Adrenal gland (tissue), 9 donors: ENCODE measurements at regions not wholly inside any gene's neighbourhood (a gene's known extent, or its start where the extent isn't known, plus 50 kb on each side); places are given as distances from the start of the nearest gene placed in this dataset.

Experiments
- DNase-seq, 7 donors: peaks; one replicate each; pipeline ENCODE4 v3.0.0-alpha.2; 2019 to 2020
- H3K27ac ChIP-seq, 5 donors: fragments of 200-600 bp; sonication (generic) in 4 of 5; 1 replicate in 3 of 5; 2 replicates in 2 of 5; pipeline versions ENCODE4 v1.5.1 to v1.8.0; 2016 to 2020; ENCODE audit warnings: mild to moderate bottlenecking in 1 of 5
- H3K27me3 ChIP-seq: fragments of 200-600 bp; 2 replicates; pipeline ENCODE4 v1.8.0; 2021
- H3K36me3 ChIP-seq, 2 donors: fragments of 200-600 bp; replicated peaks in 1 of 2; 1 replicate in 1 of 2; 2 replicates in 1 of 2; pipeline versions ENCODE4 v1.5.1 to v1.8.0; 2018 to 2022
- H3K4me1 ChIP-seq, 2 donors: fragments of 200-600 bp; replicated peaks in 1 of 2; 1 replicate in 1 of 2; 2 replicates in 1 of 2; pipeline versions ENCODE4 v1.5.1 to v1.8.0; 2018 to 2021
- H3K4me3 ChIP-seq, 4 donors: fragments of 200-600 bp; sonication (generic) in 3 of 4; one replicate each; pipeline ENCODE4 v1.5.1; 2016 to 2018
- H3K9me3 ChIP-seq, 3 donors: fragments of 200-600 bp; sonication (generic) in 1 of 3; replicated peaks in 1 of 3; 1 replicate in 2 of 3; 2 replicates in 1 of 3; pipeline versions ENCODE4 v1.5.1 to v1.8.0; 2016 to 2021
- POLR2A ChIP-seq, 2 donors: fragments of 450-650 bp; IDR thresholded peaks; one replicate each; pipeline ENCODE4 v1.6.1; 2017; ENCODE audit warnings: antibody characterized with exemption in 2 of 2, mild to moderate bottlenecking in 2 of 2, moderate library complexity in 1 of 2
- WGBS, 4 donors: extraction: QIAGEN DNeasy Blood & Tissue Kit in 2 of 4; methylation state at CpG; one replicate each; pipeline versions ENCODE4 v1.1.5 to v1.1.7; 2013 to 2017; 5-methylcytosine and 5-hydroxymethylcytosine counted together
- intact Hi-C, 2 donors: fragments of 100-400 bp; cut with DNase I; formaldehyde crosslinking; loops; one replicate each; pipeline versions ENCODE4 v1.14.1 to v1.15.0; 2022 to 2023
- TF ChIP-seq, protein P1 (sequence below), 6 experiments: fragments of 450-650 bp in 4 of 6; fragments of 200-600 bp in 2 of 6; sonication (generic) in 1 of 6; IDR thresholded peaks; 1 replicate in 5 of 6; 2 replicates in 1 of 6; pipeline versions ENCODE4 v1.5.1 to v1.8.0; 2016 to 2021; ENCODE audit warnings: antibody characterized with exemption in 6 of 6, mild to moderate bottlenecking in 2 of 6, moderate library complexity in 1 of 6
- donor health status: healthy with polysubstance abuse.
- donor health status: Bipolar disorder and iron deficiency.
- donor health status: DM: yes; HTN: yes; CAD: no.
- donor health status: DM: no; HTN: no; CAD: no.
- donor health status: DM: no; HTN: no; CAD: no.

DNA sequence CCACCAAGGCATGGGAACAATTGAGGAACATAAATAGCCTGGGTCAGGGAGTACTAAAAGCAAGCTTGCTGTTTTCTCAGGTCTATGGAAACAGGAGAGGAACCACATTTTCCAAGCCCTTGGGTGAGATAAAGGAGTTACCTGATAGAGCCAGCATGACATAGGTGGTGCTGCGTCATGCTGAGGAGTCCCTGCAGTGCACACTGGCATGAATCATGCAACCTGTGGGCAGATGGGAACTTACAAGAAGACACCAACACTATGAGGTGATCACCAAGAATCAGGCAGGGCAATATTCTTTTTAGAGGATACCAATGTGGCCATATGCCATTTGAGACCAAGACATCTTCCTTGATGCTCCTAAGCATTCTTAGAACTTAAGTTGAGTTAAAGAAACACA lies 531.8 kb downstream of the ZEB2 start:
- TF ChIP-seq POLR2A (IDR thresholded peaks at IDR 0.05), result no peak
- TF ChIP-seq, protein P1, sequence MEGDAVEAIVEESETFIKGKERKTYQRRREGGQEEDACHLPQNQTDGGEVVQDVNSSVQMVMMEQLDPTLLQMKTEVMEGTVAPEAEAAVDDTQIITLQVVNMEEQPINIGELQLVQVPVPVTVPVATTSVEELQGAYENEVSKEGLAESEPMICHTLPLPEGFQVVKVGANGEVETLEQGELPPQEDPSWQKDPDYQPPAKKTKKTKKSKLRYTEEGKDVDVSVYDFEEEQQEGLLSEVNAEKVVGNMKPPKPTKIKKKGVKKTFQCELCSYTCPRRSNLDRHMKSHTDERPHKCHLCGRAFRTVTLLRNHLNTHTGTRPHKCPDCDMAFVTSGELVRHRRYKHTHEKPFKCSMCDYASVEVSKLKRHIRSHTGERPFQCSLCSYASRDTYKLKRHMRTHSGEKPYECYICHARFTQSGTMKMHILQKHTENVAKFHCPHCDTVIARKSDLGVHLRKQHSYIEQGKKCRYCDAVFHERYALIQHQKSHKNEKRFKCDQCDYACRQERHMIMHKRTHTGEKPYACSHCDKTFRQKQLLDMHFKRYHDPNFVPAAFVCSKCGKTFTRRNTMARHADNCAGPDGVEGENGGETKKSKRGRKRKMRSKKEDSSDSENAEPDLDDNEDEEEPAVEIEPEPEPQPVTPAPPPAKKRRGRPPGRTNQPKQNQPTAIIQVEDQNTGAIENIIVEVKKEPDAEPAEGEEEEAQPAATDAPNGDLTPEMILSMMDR (IDR thresholded peaks at IDR 0.05), result no peak
- intact Hi-C loops, result no loop called here
- WGBS, 4 donors, result 76 to 100% (median 98%) methylated on average over 1 of the region's 1 CpG

DNA sequence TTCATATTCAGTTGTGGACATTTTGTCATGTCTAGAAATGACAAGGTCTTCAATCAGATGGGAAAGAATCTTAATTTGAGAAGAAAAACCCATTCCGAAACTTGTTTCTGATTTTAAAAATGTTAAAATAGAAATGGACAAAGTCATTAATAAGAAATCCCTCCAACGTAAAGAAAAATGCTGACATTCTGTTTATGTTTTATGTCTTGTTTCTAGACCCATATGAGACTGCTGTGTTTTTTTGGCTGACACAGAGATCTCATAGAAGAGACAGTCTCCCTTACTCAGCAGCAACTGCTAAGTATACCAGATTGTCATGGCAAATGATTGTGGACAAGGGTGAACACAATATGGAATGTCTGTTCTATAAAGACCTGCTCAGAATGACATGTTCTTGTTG lies 538.5 kb downstream of the ZEB2 start:
- WGBS, 4 donors, result 93 to 98% (median 95%) methylated on average over 2 of the region's 2 CpGs
- intact Hi-C loops, result no loop called here
- TF ChIP-seq POLR2A (IDR thresholded peaks at IDR 0.05), result no peak
- TF ChIP-seq, protein P1 (IDR thresholded peaks at IDR 0.05), result no peak
- Histone ChIP-seq H3K36me3 (no peaks in the 10 kb centered on the region), H3K4me1 (no peaks in the 10 kb centered on the region), H3K4me3 (no peak overlapping the region), H3K9me3 (no peaks in the 10 kb centered on the region), H3K27me3 (no peaks in the 10 kb centered on the region), H3K27ac (no peak overlapping the region)
- no peak for DNase-seq

More for the DNA sequence above, 531.8 kb downstream of the ZEB2 start:
- Histone ChIP-seq H3K36me3 (no peaks in the 10 kb centered on the region), H3K27me3 (no peaks in the 10 kb centered on the region), H3K9me3 (no peaks in the 10 kb centered on the region), H3K4me1 (no peaks in the 10 kb centered on the region), H3K4me3 (no peak overlapping the region), H3K27ac (no peak overlapping the region)
- DNase-seq, result no peak

DNA sequence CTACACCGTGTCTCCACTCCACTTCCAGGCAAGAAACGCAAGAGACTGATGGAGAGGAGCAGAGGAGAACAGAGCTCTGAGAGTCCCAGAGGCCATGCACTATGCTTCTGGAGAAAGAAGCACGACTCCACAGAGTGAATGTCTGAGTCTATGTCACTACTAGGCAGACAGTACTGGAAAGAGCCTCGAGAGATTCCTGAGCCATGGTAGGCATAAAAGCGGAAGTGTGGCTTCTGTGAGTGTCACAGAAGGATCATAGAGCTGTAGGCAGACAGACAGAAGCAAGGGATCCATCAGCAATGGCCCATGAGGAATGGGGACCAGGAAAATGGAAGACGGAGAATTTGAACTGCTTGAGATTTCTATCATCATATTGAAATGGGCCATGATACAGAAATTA lies 542.6 kb downstream of the ZEB2 start:
- Histone ChIP-seq H3K36me3 (no peaks in the 10 kb centered on the region), H3K27ac (no peak overlapping the region), H3K4me3 (no peak overlapping the region), H3K9me3 (no peaks in the 10 kb centered on the region), H3K27me3 (no peaks in the 10 kb centered on the region), H3K4me1 (no peaks in the 10 kb centered on the region)
- intact Hi-C loops, result no loop called here
- 94 to 98% (median 95%) methylated on average over 6 of the region's 6 CpGs for WGBS, 4 donors
- TF ChIP-seq, protein P1 (IDR thresholded peaks at IDR 0.05), result no peak
- TF ChIP-seq POLR2A (IDR thresholded peaks at IDR 0.05), result no peak
- no peak for DNase-seq

DNA sequence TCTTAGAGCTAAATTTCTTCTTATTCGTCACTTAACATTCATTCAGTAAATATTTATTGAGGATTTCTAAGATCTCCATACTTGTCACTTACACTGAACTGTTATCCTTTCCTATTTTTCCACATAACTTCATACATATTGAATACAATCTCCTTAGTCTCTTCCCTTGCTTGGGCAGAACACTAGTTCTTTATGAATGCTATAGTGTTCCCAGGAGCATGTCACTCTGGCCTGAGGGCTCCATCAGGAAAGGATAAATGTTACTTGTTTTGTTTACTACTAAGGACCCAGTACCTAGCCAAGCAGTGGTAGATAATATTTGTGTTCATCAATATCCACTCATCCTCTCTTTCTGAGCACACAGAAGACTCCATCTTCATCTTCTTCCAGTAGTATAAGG lies 544.7 kb downstream of the ZEB2 start:
- no peak for DNase-seq
- intact Hi-C loops, result no loop called here
- Histone ChIP-seq H3K4me3 (no peak overlapping the region), H3K4me1 (no peaks in the 10 kb centered on the region), H3K36me3 (no peaks in the 10 kb centered on the region), H3K27ac (no peak overlapping the region), H3K27me3 (no peaks in the 10 kb centered on the region), H3K9me3 (no peaks in the 10 kb centered on the region)
- no peak for TF ChIP-seq POLR2A (IDR thresholded peaks at IDR 0.05)
- TF ChIP-seq, protein P1 (IDR thresholded peaks at IDR 0.05), result no peak
- 96 to 100% (median 97%) methylated on average over 1 of the region's 1 CpG for WGBS, 4 donors
